Neural progenitor cell (in vitro differentiated cells): ENCODE measurements at regions not wholly inside any gene's neighbourhood (a gene's known extent, or its start where the extent isn't known, plus 50 kb on each side); places are given as distances from the start of the nearest gene placed in this dataset.

ENCODE experiments used
- CTCF ChIP-seq: fragments of 200-600 bp; sonication (generic); IDR thresholded peaks from 2 replicates; pipeline ENCODE4 v1.5.1; 2017; ENCODE audit warnings: antibody characterized with exemption, mild to moderate bottlenecking
- EZH2phosphoT487 ChIP-seq: fragments of 200-600 bp; sonication (generic); IDR thresholded peaks from 2 replicates; pipeline ENCODE4 v1.6.1; 2017; ENCODE audit warnings: antibody characterized with exemption

GRCh38 chr14:105842105-105842504 lies 315.7 kb downstream of the TMEM121 start:
- TF ChIP-seq CTCF (no peak), EZH2phosphoT487 (no peak)
